SU-DHL-6 (cell line): ENCODE measurements at regions not wholly inside any gene's neighbourhood (a gene's known extent, or its start where the extent isn't known, plus 50 kb on each side); places are given as distances from the start of the nearest gene placed in this dataset.

Experiments
- H2AFZ ChIP-seq: fragments of 200-600 bp; sonication (generic); 2 replicates; pipeline ENCODE4 v1.6.1; 2014; ENCODE audit warnings: low read depth, mild to moderate bottlenecking, moderate library complexity, mixed read lengths, antibody characterized with exemption, low read length; ENCODE audit not compliant: severe bottlenecking
- H3F3A ChIP-seq: fragments of 200-600 bp; shearing (Covaris generic); 2 replicates; pipeline ENCODE4 v1.6.0; 2016; ENCODE audit warnings: antibody characterized with exemption, mild to moderate bottlenecking; ENCODE audit not compliant: insufficient read depth
- H3K27ac ChIP-seq: fragments of 200-600 bp; sonication (generic); 2 replicates; pipeline ENCODE4 v1.5.1; 2016; ENCODE audit warnings: low read depth, mild to moderate bottlenecking, low read length, moderate library complexity, mixed read lengths
- H3K27me3 ChIP-seq: fragments of 200-600 bp; sonication (generic), shearing (Covaris generic); 2 replicates; pipeline ENCODE4 v1.6.0; 2014; ENCODE audit warnings: mild to moderate bottlenecking, low read length
- H3K36me3 ChIP-seq: fragments of 200-600 bp; sonication (generic); 2 replicates; pipeline ENCODE4 v1.6.1; 2014; ENCODE audit warnings: mild to moderate bottlenecking, low read length, mixed read lengths
- H3K4me2 ChIP-seq: fragments of 300-600, 200-600 bp; shearing (Covaris generic), sonication (generic); 2 replicates; pipeline ENCODE4 v1.6.0; 2014; ENCODE audit warnings: low read length, low read depth, mild to moderate bottlenecking; ENCODE audit not compliant: poor library complexity, severe bottlenecking
- H3K4me3 ChIP-seq: fragments of 200-600 bp; sonication (generic); 2 replicates; pipeline ENCODE4 v1.5.1; 2014; ENCODE audit warnings: antibody characterized with exemption, low read length, mild to moderate bottlenecking, mixed read lengths; ENCODE audit not compliant: insufficient read depth, poor library complexity, severe bottlenecking
- H3K79me2 ChIP-seq: fragments of 200-600 bp; sonication (generic); 2 replicates; pipeline ENCODE4 v1.6.1; 2014; ENCODE audit warnings: mild to moderate bottlenecking, low read length, moderate library complexity; ENCODE audit not compliant: insufficient read depth
- H3K9ac ChIP-seq: fragments of 200-600 bp; sonication (generic); 2 replicates; pipeline ENCODE4 v1.7.0; 2014; ENCODE audit warnings: mild to moderate bottlenecking, low read length
- H3K9me2 ChIP-seq: fragments of 200-600 bp; sonication (generic); replicated peaks from 2 replicates; pipeline ENCODE4 v1.6.1; 2014; ENCODE audit warnings: low read length; ENCODE audit not compliant: insufficient read depth
- H3K9me3 ChIP-seq: fragments of 200-600 bp; sonication (generic); 2 replicates; pipeline ENCODE4 v1.6.1; 2014; ENCODE audit warnings: low read length, mixed read lengths; ENCODE audit not compliant: insufficient read depth
- H4K20me1 ChIP-seq: fragments of 200-600 bp; sonication (generic); 2 replicates; pipeline ENCODE4 v1.6.1; 2014; ENCODE audit warnings: low read depth, mild to moderate bottlenecking, antibody characterized with exemption, low read length, moderate library complexity, mixed read lengths
- CTCF ChIP-seq: fragments of 200-600 bp; sonication (generic); IDR thresholded peaks from one replicate; pipeline ENCODE4 v1.5.1; 2017; ENCODE audit warnings: antibody characterized with exemption, mild to moderate bottlenecking, low read length, moderate library complexity; ENCODE audit not compliant: insufficient read depth, poor library complexity, severe bottlenecking
- EZH2phosphoT487 ChIP-seq: fragments of 200-600 bp; sonication (generic), shearing (Covaris generic); conservative IDR thresholded peaks from 2 replicates; pipeline ENCODE4 v1.6.1; 2018; ENCODE audit warnings: mild to moderate bottlenecking, antibody characterized with exemption, low read length, moderate library complexity, mixed read lengths

GRCh38 chr1:29555043-29555620 is 318.8 kb downstream of the PTPRU start:
- Histone ChIP-seq H3K27me3 (no peaks in the 10 kb centered on the region), H3K4me3 (no peak overlapping the region), H3K36me3 (no peaks in the 10 kb centered on the region), H4K20me1 (no peaks in the 10 kb centered on the region), H2AFZ (no peak overlapping the region), H3K79me2 (no peaks in the 10 kb centered on the region), H3K4me2 (no peak overlapping the region), H3K9ac (no peak overlapping the region), H3K9me2 (no peaks in the 10 kb centered on the region), H3F3A (no peaks in the 10 kb centered on the region), H3K27ac (no peak overlapping the region), H3K9me3 (no peaks in the 10 kb centered on the region)
- no peak for TF ChIP-seq CTCF
- TF ChIP-seq EZH2phosphoT487: no peak

DNA sequence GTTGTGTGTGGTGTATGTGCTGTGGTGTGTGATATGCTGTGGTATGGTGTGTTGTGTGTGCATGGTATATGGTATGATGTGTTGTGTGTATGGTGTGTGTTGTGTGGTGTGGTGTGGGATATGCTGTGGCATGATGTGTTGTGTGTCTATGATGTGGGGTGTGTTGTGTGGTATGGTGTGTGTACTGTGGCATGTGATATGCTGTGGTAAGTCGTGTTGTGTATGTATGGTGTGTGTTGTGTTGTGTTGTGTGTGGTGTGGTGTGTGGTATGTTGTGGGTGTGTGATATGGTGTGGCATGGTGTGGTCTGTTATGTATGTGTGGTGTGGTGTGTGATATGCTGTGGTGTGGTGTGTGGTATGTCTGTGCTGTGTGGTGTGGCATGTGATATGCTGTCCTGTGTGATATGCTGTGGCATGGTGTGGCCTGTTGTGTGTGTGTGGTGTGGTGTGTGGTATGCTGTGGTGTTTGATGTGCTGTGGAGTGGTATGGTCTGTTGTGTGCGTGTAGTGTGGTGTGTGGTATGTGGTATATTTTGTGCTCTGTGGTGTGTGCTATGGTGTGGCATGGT is 318.0 kb downstream of the PTPRU start:
- H3K9me3 ChIP-seq: no peaks in the 10 kb centered on the region
- no peak overlapping the region for H3K4me2 ChIP-seq
- H3F3A ChIP-seq: no peaks in the 10 kb centered on the region
- TF ChIP-seq CTCF (no peak), EZH2phosphoT487 (no peak)
- no peaks in the 10 kb centered on the region for H3K79me2 ChIP-seq
- H3K36me3 ChIP-seq: no peaks in the 10 kb centered on the region
- no peak overlapping the region for H3K9ac ChIP-seq
- H4K20me1 ChIP-seq: no peaks in the 10 kb centered on the region
- no peaks in the 10 kb centered on the region for H3K27me3 ChIP-seq
- H3K4me3 ChIP-seq: no peak overlapping the region
- H3K9me2 ChIP-seq: no peaks in the 10 kb centered on the region
- no peak overlapping the region for H2AFZ ChIP-seq
- no peak overlapping the region for H3K27ac ChIP-seq

DNA sequence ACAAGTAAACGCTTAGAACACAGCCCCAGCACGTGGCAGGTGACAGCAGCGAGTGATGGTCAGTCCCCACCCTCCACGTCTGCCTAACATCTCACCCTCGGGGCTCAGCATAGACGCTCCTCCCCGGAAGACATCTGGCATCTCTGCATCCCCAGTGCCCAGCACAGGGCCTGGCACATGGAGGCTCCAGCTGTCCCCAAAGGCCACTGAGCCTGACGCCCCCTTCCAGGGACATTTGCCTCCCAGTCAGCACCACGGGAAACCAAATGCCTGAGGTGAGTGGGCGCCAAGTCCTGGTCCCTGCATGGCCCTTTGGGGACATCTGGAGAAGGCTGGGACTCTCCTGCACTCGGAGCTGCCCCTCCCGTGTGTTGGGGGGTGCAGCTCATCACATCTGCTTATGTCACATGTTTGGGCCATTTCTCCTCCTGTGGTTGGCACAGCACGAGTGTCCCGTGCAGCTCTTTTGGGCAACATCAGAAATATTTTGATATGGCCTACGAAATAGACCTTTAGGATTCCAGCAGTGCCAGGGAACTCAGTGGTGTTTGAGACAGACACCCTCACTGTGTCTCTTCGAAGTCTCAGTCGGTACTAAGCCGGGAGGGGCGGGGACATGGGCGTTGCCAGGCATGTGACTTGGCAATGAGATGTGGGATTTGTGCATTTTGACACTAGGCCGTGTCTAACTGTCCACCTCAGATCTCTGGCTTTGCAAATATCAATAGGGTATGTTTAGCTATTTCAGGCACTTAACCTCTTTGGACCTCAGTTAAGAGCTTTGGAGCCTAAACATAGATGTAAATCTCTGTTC is 315.0 kb downstream of the PTPRU start:
- Histone ChIP-seq H3K9me3 (no peaks in the 10 kb centered on the region), H4K20me1 (no peaks in the 10 kb centered on the region), H3K9me2 (no peaks in the 10 kb centered on the region), H3K4me2 (no peak overlapping the region), H3K27ac (no peak overlapping the region), H3K9ac (no peak overlapping the region), H3K27me3 (no peaks in the 10 kb centered on the region), H3F3A (no peaks in the 10 kb centered on the region), H3K79me2 (no peaks in the 10 kb centered on the region), H3K36me3 (no peaks in the 10 kb centered on the region), H2AFZ (no peak overlapping the region), H3K4me3 (no peak overlapping the region)
- no peak for TF ChIP-seq CTCF
